Activated naive CD8-positive, alpha-beta T cell (primary cell): ENCODE measurements at regions not wholly inside any gene's neighbourhood (a gene's known extent, or its start where the extent isn't known, plus 50 kb on each side); places are given as distances from the start of the nearest gene placed in this dataset.

ENCODE experiments used
- H3K27ac Mint-ChIP-seq: one replicate; pipeline ENCODE4 v1.8.0; 2021; ENCODE audit warnings: mixed read lengths
- H3K27me3 Mint-ChIP-seq: one replicate; pipeline ENCODE4 v1.8.0; 2021; ENCODE audit warnings: mixed read lengths
- H3K36me3 Mint-ChIP-seq: one replicate; pipeline ENCODE4 v1.8.0; 2021; ENCODE audit warnings: mixed read lengths
- H3K4me1 Mint-ChIP-seq: one replicate; pipeline ENCODE4 v1.8.0; 2021; ENCODE audit warnings: low read depth, mixed read lengths
- H3K4me3 Mint-ChIP-seq: one replicate; pipeline ENCODE4 v1.8.0; 2021; ENCODE audit warnings: mild to moderate bottlenecking, mixed read lengths
- H3K9me3 Mint-ChIP-seq: one replicate; pipeline ENCODE4 v1.8.0; 2021; ENCODE audit warnings: low read depth, mixed read lengths

DNA sequence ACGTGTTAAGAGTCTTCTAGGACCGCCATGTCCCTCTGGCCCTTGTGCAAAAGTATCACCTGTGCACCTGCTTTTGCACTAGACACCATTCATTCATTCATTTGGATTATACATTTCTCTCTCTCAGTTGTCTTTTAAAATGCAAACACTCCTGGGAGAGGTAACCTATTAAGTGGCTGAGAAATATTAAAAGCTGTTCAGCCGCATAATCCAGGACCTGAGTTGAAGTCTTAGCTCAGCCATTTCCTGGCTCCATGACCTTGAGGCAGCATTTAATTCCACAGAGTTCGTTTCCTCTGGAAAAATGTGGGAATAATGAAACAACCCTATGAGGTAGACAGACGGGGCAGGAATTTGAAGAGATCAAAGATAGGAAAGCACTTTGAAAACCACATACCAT lies 251.6 kb downstream of the RPS24 start:
- Mint-ChIP-seq H3K36me3 (no peaks in the 10 kb centered on the region), H3K27me3 (no peaks in the 10 kb centered on the region)

DNA sequence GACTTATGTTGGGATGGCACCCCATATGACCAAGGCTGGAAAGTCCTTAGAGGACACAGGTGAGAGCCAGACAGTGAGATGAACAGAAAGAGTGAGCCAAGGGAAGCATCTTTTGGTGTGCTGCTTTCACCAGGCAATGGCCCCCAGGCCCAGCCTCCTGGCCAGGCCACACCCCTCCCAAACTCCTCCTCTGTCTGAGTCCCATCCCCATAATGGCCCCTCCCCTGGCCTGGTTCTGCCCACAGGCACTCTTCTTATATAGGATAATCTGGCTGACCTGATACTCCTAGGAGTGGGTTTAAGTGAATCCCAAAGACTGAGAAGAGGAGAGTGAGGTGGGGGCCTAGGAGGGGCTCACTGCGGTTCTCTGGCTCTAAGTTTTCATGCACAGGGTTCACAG lies 252.5 kb downstream of the RPS24 start:
- Mint-ChIP-seq H3K27ac (no peak overlapping the region), H3K27me3 (no peaks in the 10 kb centered on the region), H3K36me3 (no peaks in the 10 kb centered on the region), H3K4me3 (no peak overlapping the region), H3K9me3 (no peaks in the 10 kb centered on the region), H3K4me1 (no peaks in the 10 kb centered on the region)

More for the DNA sequence above, 251.6 kb downstream of the RPS24 start:
- no peaks in the 10 kb centered on the region for H3K4me1 Mint-ChIP-seq
- no peak overlapping the region for H3K27ac Mint-ChIP-seq
- H3K4me3 Mint-ChIP-seq = no peak overlapping the region
- H3K9me3 Mint-ChIP-seq = no peaks in the 10 kb centered on the region

DNA sequence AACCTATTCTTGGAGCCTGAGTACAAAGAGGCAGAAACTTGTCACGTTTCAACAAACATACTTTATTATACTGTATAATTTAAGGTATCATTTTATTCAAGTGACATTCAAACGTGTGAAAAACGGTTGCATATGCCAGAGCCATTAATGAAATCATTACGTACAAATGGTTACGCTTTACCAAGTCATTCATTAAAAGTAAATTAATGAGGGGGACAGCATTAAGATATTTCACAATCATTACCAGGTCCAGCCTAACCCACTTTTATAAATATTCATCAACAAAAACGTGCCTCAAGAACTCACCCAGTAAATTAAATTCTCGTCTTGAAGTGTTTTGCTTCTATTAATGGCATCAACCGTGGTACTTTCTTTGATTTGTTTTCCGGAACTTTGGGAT lies 253.0 kb downstream of the RPS24 start:
- H3K4me1 Mint-ChIP-seq = no peaks in the 10 kb centered on the region
- no peak overlapping the region for H3K27ac Mint-ChIP-seq
- H3K9me3 Mint-ChIP-seq = no peaks in the 10 kb centered on the region
- H3K27me3 Mint-ChIP-seq = no peaks in the 10 kb centered on the region
- no peak overlapping the region for H3K4me3 Mint-ChIP-seq
- H3K36me3 Mint-ChIP-seq = no peaks in the 10 kb centered on the region

GRCh38 chr10:78287618-78288017 lies 254.0 kb downstream of the RPS24 start:
- no peaks in the 10 kb centered on the region for H3K36me3 Mint-ChIP-seq
- H3K27ac Mint-ChIP-seq = no peak overlapping the region
- H3K4me1 Mint-ChIP-seq = no peaks in the 10 kb centered on the region
- no peaks in the 10 kb centered on the region for H3K27me3 Mint-ChIP-seq
- no peaks in the 10 kb centered on the region for H3K9me3 Mint-ChIP-seq
- no peak overlapping the region for H3K4me3 Mint-ChIP-seq

GRCh38 chr10:78288663-78289062 lies 255.0 kb downstream of the RPS24 start:
- Mint-ChIP-seq H3K27ac (no peak overlapping the region), H3K4me1 (no peaks in the 10 kb centered on the region), H3K9me3 (no peaks in the 10 kb centered on the region), H3K4me3 (no peak overlapping the region), H3K36me3 (no peaks in the 10 kb centered on the region), H3K27me3 (no peaks in the 10 kb centered on the region)

GRCh38 chr10:78290131-78290750 lies 256.6 kb downstream of the RPS24 start:
- H3K27me3 Mint-ChIP-seq = no peaks in the 10 kb centered on the region
- H3K27ac Mint-ChIP-seq = no peak overlapping the region
- no peaks in the 10 kb centered on the region for H3K36me3 Mint-ChIP-seq
- no peaks in the 10 kb centered on the region for H3K4me1 Mint-ChIP-seq
- no peak overlapping the region for H3K4me3 Mint-ChIP-seq
- no peaks in the 10 kb centered on the region for H3K9me3 Mint-ChIP-seq

DNA sequence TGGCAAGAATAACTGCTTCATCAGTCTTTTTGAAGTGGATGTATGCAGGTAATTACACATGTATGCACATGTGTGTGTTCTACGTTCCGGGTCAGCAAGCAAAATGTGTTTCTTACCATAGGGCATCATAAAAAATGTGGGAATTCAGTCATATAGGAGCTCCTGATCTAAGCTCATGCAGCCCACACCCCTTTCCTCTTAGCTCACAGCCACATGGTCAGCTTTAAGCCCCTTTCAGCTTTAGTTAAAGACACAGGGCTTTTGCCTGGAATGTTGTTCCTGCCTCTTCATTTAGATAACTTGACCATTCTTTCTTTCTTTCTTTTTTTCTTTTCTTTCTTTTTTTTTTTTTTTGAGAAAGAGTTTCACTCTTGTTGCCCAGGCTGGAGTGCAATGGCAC lies 258.1 kb downstream of the RPS24 start:
- Mint-ChIP-seq H3K27ac (no peak overlapping the region), H3K27me3 (no peaks in the 10 kb centered on the region), H3K4me3 (no peak overlapping the region), H3K36me3 (no peaks in the 10 kb centered on the region), H3K4me1 (no peaks in the 10 kb centered on the region), H3K9me3 (no peaks in the 10 kb centered on the region)

DNA sequence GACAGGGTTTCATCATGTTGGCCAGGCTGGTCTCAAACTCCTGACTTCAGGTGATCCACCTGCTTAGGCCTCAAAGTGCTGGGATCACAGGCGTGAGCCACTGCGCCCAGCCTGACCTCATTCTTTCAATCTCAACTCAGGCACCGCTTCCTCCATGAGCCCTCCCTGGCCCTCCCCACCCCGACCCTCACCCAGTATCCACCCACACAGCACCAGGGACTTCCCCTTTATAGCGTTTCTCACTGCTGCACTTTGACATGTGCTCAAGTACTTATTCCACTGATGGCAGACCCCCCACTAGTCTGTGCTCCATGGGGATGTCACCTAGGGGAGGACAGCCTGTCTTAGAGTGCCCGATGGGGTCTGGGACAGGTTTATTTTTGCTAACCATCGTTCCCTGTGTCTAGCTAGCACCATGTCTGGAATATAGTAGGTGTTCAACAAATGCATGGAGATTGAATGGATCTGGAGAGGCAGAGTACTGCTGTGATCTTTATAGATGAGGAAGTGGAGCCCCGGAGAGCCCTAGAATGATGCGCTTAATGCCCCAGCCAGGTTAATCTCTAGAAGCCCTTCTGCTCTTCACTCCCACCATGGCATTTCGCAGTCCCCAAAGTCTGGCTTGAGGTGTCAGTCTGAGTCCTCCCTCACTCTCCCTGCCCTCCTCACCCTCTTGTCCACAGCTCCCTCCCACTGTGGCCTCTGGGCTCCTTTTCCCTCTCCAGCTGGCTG lies 258.8 kb downstream of the RPS24 start:
- H3K36me3 Mint-ChIP-seq = no peaks in the 10 kb centered on the region
- no peaks in the 10 kb centered on the region for H3K27me3 Mint-ChIP-seq
- no peaks in the 10 kb centered on the region for H3K9me3 Mint-ChIP-seq
- H3K4me3 Mint-ChIP-seq = no peak overlapping the region
- H3K27ac Mint-ChIP-seq = no peak overlapping the region
- H3K4me1 Mint-ChIP-seq = no peaks in the 10 kb centered on the region

- H3K36me3 Mint-ChIP-seq = no peaks in the 10 kb centered on the region
- H3K9me3 Mint-ChIP-seq = no peaks in the 10 kb centered on the region
- H3K27me3 Mint-ChIP-seq = no peaks in the 10 kb centered on the region
- H3K27ac Mint-ChIP-seq = no peak overlapping the region
- H3K4me1 Mint-ChIP-seq = no peaks in the 10 kb centered on the region
- no peak overlapping the region for H3K4me3 Mint-ChIP-seq
Observed at GRCh38 chr10:78292982-78293865, 259.6 kb downstream of the RPS24 start.

- H3K36me3 Mint-ChIP-seq = no peaks in the 10 kb centered on the region
- H3K9me3 Mint-ChIP-seq = no peaks in the 10 kb centered on the region
- peaks cover 3% of the 10 kb centered on the region for H3K4me1 Mint-ChIP-seq
- H3K27me3 Mint-ChIP-seq = no peaks in the 10 kb centered on the region
- no peak overlapping the region for H3K27ac Mint-ChIP-seq
- H3K4me3 Mint-ChIP-seq = no peak overlapping the region
Observed at GRCh38 chr10:78295242-78295641, 261.6 kb downstream of the RPS24 start.

GRCh38 chr10:78296785-78297184 lies 263.1 kb downstream of the RPS24 start:
- Mint-ChIP-seq H3K27ac (no peak overlapping the region), H3K4me1 (peaks cover 3% of the 10 kb centered on the region), H3K36me3 (no peaks in the 10 kb centered on the region), H3K27me3 (no peaks in the 10 kb centered on the region), H3K9me3 (no peaks in the 10 kb centered on the region), H3K4me3 (no peak overlapping the region)

GRCh38 chr10:78297997-78298396 lies 264.3 kb downstream of the RPS24 start:
- Mint-ChIP-seq H3K4me1 (peaks cover 12% of the 10 kb centered on the region), H3K36me3 (no peaks in the 10 kb centered on the region), H3K4me3 (no peak overlapping the region), H3K27me3 (no peaks in the 10 kb centered on the region), H3K27ac (no peak overlapping the region), H3K9me3 (no peaks in the 10 kb centered on the region)

DNA sequence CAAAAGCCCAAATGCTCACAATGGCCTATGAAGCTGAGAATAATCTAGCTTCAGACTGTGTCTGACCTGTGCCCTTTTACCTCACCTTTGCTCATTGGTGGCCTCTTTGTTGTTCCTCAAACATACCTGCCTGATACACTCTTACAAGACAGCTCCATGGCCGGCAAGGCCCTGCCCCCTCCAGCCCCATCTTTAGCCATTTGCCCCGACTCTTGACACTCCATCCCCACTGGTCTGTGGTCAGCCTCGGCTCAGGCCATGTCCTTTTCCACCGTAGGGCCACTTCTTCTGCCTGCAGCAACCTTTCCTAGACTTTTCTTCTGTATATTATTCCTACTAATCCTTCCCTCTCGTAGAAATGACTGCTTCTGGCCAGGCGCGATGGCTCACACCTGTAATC lies 265.2 kb downstream of the RPS24 start:
- Mint-ChIP-seq H3K4me3 (no peak overlapping the region), H3K36me3 (no peaks in the 10 kb centered on the region), H3K4me1 (peaks cover 16% of the 10 kb centered on the region), H3K27me3 (no peaks in the 10 kb centered on the region), H3K27ac (no peak overlapping the region), H3K9me3 (no peaks in the 10 kb centered on the region)

DNA sequence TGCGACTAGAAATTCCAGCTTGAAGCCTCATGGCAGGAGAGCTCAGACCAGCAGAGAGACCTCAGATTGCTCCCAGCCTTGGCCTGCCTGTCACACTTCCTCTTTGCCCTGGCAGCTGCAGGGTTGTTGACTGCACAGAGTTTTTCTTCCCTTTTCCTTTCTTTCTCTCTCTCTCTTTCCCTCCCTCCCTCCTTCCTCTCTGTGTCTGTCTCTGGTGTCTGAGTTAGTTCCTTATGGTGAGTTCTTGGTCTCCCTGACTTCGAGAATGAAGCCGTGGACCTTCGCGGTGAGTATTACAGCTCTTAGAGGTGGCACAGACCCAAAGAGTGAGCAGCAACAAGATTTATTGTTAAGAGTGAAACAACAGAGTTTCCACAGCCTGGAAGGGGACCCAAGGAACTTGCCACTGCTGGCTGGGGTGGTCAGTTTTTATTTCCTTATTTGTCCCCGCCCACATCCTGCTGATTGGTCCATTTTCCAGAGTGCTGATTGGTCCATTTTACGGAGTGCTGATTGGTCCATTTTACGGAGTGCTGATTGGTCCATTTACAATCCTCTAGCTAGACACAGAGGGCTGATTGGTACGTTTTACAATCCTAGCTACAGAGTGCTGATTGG lies 266.3 kb downstream of the RPS24 start:
- H3K27me3 Mint-ChIP-seq = no peaks in the 10 kb centered on the region
- H3K9me3 Mint-ChIP-seq = no peaks in the 10 kb centered on the region
- peaks cover 16% of the 10 kb centered on the region for H3K4me1 Mint-ChIP-seq
- H3K36me3 Mint-ChIP-seq = no peaks in the 10 kb centered on the region
- H3K4me3 Mint-ChIP-seq = no peak overlapping the region
- no peak overlapping the region for H3K27ac Mint-ChIP-seq

DNA sequence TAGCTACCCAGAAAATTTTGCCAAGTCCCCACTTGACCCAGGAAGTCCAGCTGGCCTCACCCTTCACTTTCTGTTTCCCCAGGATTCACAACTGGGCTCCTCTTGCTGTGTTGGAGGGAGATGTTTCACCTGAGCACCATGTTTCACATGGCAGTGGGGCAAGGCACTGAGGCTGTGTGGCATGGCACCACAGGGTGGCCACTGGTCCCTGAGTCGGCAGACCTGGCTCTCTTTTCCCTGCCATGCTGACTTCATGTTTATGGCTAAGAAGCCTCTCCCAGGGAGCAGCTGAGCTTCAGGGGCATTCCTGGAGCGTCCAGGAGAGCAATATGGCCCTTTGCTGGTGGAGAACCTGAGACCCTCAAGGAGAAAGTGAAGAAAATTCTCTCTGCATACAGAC lies 266.9 kb downstream of the RPS24 start:
- no peaks in the 10 kb centered on the region for H3K27me3 Mint-ChIP-seq
- H3K9me3 Mint-ChIP-seq = no peaks in the 10 kb centered on the region
- no peak overlapping the region for H3K4me3 Mint-ChIP-seq
- H3K36me3 Mint-ChIP-seq = no peaks in the 10 kb centered on the region
- no peak overlapping the region for H3K27ac Mint-ChIP-seq
- H3K4me1 Mint-ChIP-seq = peaks cover 16% of the 10 kb centered on the region
